ENCODE measurements at regions not wholly inside any gene's neighbourhood (a gene's known extent, or its start where the extent isn't known, plus 50 kb on each side); places are given as distances from the start of the nearest gene placed in this dataset.

DNA sequence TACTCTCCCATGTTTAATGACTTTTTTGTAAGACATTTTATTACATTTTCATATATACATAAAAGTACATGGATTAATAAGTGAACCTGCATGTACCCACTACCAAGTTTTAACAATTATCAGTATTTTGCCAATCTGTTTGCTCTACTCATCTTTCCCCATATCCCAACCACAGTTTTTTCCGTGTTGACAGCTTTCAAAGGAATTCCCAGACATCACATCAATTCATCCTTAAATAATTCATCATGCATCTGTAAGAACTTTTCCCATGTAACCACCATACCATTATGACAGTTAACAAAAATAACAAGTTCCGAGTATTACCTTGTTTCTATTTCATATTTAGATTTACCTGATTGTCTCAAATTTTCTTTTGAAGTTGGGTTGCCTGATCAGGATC lies 436.7 kb downstream of the PDCD6IP start:
- FAIRE-seq (no peak), DNase-seq (ENCODE audit: low read depth) (no peak)
- no peak overlapping the region for H3K4me3 ChIP-seq (ENCODE audit: low read depth, low read length)
- no peaks in the 10 kb centered on the region for H3K27me3 ChIP-seq (ENCODE audit: control insufficient read depth, insufficient read depth, low read length)
- TF ChIP-seq, protein P1, sequence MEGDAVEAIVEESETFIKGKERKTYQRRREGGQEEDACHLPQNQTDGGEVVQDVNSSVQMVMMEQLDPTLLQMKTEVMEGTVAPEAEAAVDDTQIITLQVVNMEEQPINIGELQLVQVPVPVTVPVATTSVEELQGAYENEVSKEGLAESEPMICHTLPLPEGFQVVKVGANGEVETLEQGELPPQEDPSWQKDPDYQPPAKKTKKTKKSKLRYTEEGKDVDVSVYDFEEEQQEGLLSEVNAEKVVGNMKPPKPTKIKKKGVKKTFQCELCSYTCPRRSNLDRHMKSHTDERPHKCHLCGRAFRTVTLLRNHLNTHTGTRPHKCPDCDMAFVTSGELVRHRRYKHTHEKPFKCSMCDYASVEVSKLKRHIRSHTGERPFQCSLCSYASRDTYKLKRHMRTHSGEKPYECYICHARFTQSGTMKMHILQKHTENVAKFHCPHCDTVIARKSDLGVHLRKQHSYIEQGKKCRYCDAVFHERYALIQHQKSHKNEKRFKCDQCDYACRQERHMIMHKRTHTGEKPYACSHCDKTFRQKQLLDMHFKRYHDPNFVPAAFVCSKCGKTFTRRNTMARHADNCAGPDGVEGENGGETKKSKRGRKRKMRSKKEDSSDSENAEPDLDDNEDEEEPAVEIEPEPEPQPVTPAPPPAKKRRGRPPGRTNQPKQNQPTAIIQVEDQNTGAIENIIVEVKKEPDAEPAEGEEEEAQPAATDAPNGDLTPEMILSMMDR (IDR thresholded peaks at IDR 0.05; ENCODE audit: insufficient read depth, low read length, severe bottlenecking) = no peak
- H3K36me3 ChIP-seq (ENCODE audit: control insufficient read depth, insufficient read depth, low read length) = no peaks in the 10 kb centered on the region

DNA sequence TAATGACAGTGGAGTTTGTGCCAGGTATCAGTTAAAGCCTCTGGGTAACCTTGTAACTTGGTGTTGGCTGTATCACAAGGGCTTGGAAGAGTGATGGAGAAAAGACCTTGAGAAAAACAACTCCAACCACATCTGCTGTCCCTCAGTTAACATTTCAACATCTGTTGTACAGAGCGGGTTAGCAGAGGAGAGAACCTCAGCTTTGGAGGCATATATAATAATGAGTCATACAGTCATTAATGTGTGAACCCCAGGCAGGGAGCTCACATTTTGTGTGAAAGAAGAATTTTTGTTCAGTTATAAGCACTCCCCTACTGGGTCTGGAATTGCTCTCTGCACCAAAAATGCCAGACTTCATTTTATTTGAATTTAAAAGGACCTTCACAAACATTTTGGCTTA lies 439.5 kb downstream of the PDCD6IP start:
- no peaks in the 10 kb centered on the region for H3K36me3 ChIP-seq (ENCODE audit: control insufficient read depth, insufficient read depth, low read length)
- DNase-seq (ENCODE audit: low read depth) = no peak
- TF ChIP-seq, protein P1 (IDR thresholded peaks at IDR 0.05; ENCODE audit: insufficient read depth, low read length, severe bottlenecking) = no peak
- FAIRE-seq = no peak
- H3K4me3 ChIP-seq (ENCODE audit: low read depth, low read length) = no peak overlapping the region
- H3K27me3 ChIP-seq (ENCODE audit: control insufficient read depth, insufficient read depth, low read length) = no peaks in the 10 kb centered on the region

DNA sequence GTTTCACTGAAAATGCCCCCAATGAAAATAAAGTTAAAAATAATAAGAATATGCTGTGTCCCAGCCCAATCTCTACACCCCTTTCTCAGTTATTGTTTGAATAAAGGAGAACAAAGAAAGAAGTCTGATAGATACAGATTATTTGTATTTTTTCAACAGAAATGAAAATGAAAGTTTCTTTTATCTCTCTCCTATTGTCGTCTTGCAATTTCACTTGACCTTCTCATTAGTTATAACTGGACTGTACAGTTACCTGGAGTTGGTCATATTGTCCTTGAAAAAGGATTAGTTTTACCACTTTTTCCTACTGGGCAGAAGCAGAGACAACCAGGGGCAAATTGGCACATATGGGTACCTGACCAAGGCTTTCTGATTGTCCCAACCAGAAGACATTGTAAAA lies 440.0 kb downstream of the PDCD6IP start:
- H3K27me3 ChIP-seq (ENCODE audit: control insufficient read depth, insufficient read depth, low read length) = no peaks in the 10 kb centered on the region
- no peak for DNase-seq (ENCODE audit: low read depth)
- no peaks in the 10 kb centered on the region for H3K36me3 ChIP-seq (ENCODE audit: control insufficient read depth, insufficient read depth, low read length)
- TF ChIP-seq, protein P1 (IDR thresholded peaks at IDR 0.05; ENCODE audit: insufficient read depth, low read length, severe bottlenecking) = no peak
- FAIRE-seq = no peak
- no peak overlapping the region for H3K4me3 ChIP-seq (ENCODE audit: low read depth, low read length)

DNA sequence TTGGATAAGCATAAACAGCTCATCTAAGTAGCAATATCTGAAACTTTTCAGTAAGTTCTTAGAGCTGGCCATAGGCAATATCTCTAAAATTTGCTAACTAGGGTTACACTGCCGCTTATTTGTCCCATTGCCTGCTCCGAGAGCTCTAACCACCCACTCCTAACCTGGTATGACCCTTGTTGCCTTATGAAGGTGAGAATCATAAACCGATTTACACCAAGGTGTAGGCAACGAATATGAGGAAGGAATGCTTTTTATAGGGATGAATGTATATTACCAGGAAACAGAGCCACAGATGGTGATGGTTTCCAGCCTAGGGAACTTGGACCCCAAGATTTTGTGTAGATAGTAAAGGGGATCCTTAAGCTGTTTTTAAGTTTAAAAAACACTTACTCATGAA lies 440.9 kb downstream of the PDCD6IP start:
- Histone ChIP-seq H3K36me3 (ENCODE audit: control insufficient read depth, insufficient read depth, low read length) (no peaks in the 10 kb centered on the region), H3K27me3 (ENCODE audit: control insufficient read depth, insufficient read depth, low read length) (no peaks in the 10 kb centered on the region), H3K4me3 (ENCODE audit: low read depth, low read length) (no peak overlapping the region)
- FAIRE-seq (no peak), DNase-seq (ENCODE audit: low read depth) (no peak)
- TF ChIP-seq, protein P1 (IDR thresholded peaks at IDR 0.05; ENCODE audit: insufficient read depth, low read length, severe bottlenecking) = no peak

DNA sequence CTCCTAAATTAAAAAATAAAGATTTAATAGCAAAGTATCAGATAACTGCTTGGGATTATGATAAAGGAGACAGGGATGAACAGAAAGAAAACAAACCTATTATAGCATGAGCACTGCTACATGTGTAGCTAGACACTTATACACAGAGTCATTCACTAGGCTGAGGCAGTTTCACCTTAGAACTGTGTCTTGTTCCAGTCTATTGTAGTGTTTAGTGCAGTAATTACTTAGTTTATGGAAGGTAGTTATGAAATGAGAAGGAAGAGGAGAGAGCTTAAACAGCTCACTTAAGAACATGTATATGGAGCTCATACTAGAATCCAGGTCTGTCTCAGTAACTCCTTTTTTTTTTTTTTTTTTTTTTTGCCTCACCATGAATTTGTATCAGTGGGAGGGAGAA lies 441.4 kb downstream of the PDCD6IP start:
- Histone ChIP-seq H3K4me3 (ENCODE audit: low read depth, low read length) (no peak overlapping the region), H3K36me3 (ENCODE audit: control insufficient read depth, insufficient read depth, low read length) (no peaks in the 10 kb centered on the region), H3K27me3 (ENCODE audit: control insufficient read depth, insufficient read depth, low read length) (no peaks in the 10 kb centered on the region)
- DNase-seq (ENCODE audit: low read depth) (no peak), FAIRE-seq (no peak)
- TF ChIP-seq, protein P1 (IDR thresholded peaks at IDR 0.05; ENCODE audit: insufficient read depth, low read length, severe bottlenecking) = no peak

DNA sequence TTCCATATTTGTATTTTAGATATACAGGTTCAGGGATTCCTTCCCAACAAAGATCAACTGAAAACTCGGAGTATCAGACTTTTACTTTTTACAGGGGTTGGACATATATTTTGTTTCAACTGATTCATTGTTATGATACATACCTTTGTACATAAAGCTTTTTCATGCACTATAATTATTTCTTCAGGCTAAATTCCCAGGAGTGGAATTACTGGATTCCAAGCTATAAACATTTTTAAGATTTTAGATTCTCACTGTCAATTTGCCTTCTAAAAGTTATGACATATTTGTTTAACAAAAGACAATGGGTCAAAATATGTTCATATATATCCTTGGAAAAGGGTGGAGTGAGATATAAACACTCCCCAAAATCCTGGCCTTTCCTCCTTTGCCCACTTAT lies 449.0 kb downstream of the PDCD6IP start:
- no peak for FAIRE-seq
- TF ChIP-seq, protein P1 (IDR thresholded peaks at IDR 0.05; ENCODE audit: insufficient read depth, low read length, severe bottlenecking) = no peak

More for the DNA sequence above, 449.0 kb downstream of the PDCD6IP start:
- Histone ChIP-seq H3K36me3 (ENCODE audit: control insufficient read depth, insufficient read depth, low read length) (no peaks in the 10 kb centered on the region), H3K27me3 (ENCODE audit: control insufficient read depth, insufficient read depth, low read length) (no peaks in the 10 kb centered on the region), H3K4me3 (ENCODE audit: low read depth, low read length) (no peak overlapping the region)
- no peak for DNase-seq (ENCODE audit: low read depth)
